HG03097 (cell line): ENCODE measurements at regions not wholly inside any gene's neighbourhood (a gene's known extent, or its start where the extent isn't known, plus 50 kb on each side); places are given as distances from the start of the nearest gene placed in this dataset.
A peak's percentile ranks its signal among the peaks of the same experiment; 100 is the strongest.

ENCODE experiments used
- ATAC-seq: cut with Tn5 transposase; IDR thresholded peaks from one replicate; pipeline ENCODE4 v1.9.1; 2021; ENCODE audit not compliant: unreplicated experiment, low FRiP score

GRCh38 chr9:11269036-11269435 lies 656.2 kb upstream of the PTPRD start:
- ATAC-seq = no peak

- ATAC-seq = no peak
These were observed 662.4 kb upstream of the PTPRD start for GRCh38 chr9:11275158-11275695.

- no peak for ATAC-seq
These were observed 700.2 kb upstream of the PTPRD start for GRCh38 chr9:11312966-11313365.

GRCh38 chr9:11318946-11319345 lies 706.1 kb upstream of the PTPRD start:
- no peak for ATAC-seq

- ATAC-seq = no peak
These were observed 706.7 kb upstream of the PTPRD start for GRCh38 chr9:11319538-11319937.

- no peak for ATAC-seq
These were observed 708.2 kb upstream of the PTPRD start for GRCh38 chr9:11320989-11321388.

- no peak for ATAC-seq
These were observed 710.7 kb upstream of the PTPRD start for GRCh38 chr9:11323457-11323856.

- no peak for ATAC-seq
These were observed 713.4 kb upstream of the PTPRD start for GRCh38 chr9:11326231-11326630.

- ATAC-seq = no peak
These were observed 715.5 kb upstream of the PTPRD start for GRCh38 chr9:11328326-11328725.

- ATAC-seq = no peak
These were observed 722.2 kb upstream of the PTPRD start for GRCh38 chr9:11335011-11335410.

GRCh38 chr9:11338130-11338529 lies 725.3 kb upstream of the PTPRD start:
- ATAC-seq = peak; percentile 80

- no peak for ATAC-seq
These were observed 727.9 kb upstream of the PTPRD start for GRCh38 chr9:11340654-11341053.

GRCh38 chr9:11347437-11347836 lies 734.6 kb upstream of the PTPRD start:
- no peak for ATAC-seq

- no peak for ATAC-seq
These were observed 735.6 kb upstream of the PTPRD start for GRCh38 chr9:11348366-11348765.

GRCh38 chr9:11349187-11349586 lies 736.4 kb upstream of the PTPRD start:
- no peak for ATAC-seq

- ATAC-seq = no peak
These were observed 739.8 kb upstream of the PTPRD start for GRCh38 chr9:11352612-11353011.

- ATAC-seq = no peak
These were observed 743.3 kb upstream of the PTPRD start for GRCh38 chr9:11356067-11356466.

- no peak for ATAC-seq
These were observed 753.9 kb upstream of the PTPRD start for GRCh38 chr9:11366585-11367129.

GRCh38 chr9:11374926-11375325 lies 762.1 kb upstream of the PTPRD start:
- ATAC-seq = no peak

- ATAC-seq = no peak
These were observed 789.8 kb upstream of the PTPRD start for GRCh38 chr9:11402621-11403020.

GRCh38 chr9:11414241-11414640 lies 801.4 kb upstream of the PTPRD start:
- ATAC-seq = no peak

- no peak for ATAC-seq
These were observed 805.0 kb upstream of the PTPRD start for GRCh38 chr9:11417782-11418181.

GRCh38 chr9:11431490-11431889 lies 818.7 kb upstream of the PTPRD start:
- ATAC-seq = no peak
